BJ (cell line): ENCODE measurements at regions not wholly inside any gene's neighbourhood (a gene's known extent, or its start where the extent isn't known, plus 50 kb on each side); places are given as distances from the start of the nearest gene placed in this dataset.
"Not testable (repeated sequence)": the region's sequence is repeated elsewhere in the genome, so short reads cannot be mapped to it uniquely, and the experiment has no call there.

Source experiments
- CTCF ChIA-PET: fragments of 350-600 bp; formaldehyde crosslinking; extraction: SDS; loops from one replicate; lab custom pipeline; 2021; ENCODE audit warnings: antibody characterized with exemption, inconsistent platforms; lab: Yijun Ruan, JAX
- POLR2A ChIA-PET: fragments of 300-600 bp; sonication (Branson Sonifier 250); formaldehyde crosslinking; extraction: SDS; loops from one replicate; lab custom pipeline; 2021; ENCODE audit warnings: antibody characterized with exemption; lab: Charles Lee
- DNase-seq: peaks from one replicate; pipeline ENCODE4 v3.0.0-alpha.2; 2011; ENCODE audit warnings: low read depth
- H3K27me3 ChIP-seq: 2 replicates; pipeline ENCODE4 v1.6.0; 2011; ENCODE audit warnings: low read length; ENCODE audit not compliant: control insufficient read depth, insufficient read depth
- H3K36me3 ChIP-seq: 2 replicates; pipeline ENCODE4 v1.5.1; 2011; ENCODE audit warnings: low read length; ENCODE audit not compliant: control insufficient read depth, insufficient read depth
- H3K4me3 ChIP-seq: 2 replicates; pipeline ENCODE4 v1.5.1; 2011; ENCODE audit warnings: low read depth, mild to moderate bottlenecking, control low read depth, low read length
- CTCF ChIP-seq: IDR thresholded peaks from 2 replicates; pipeline ENCODE4 v1.5.1; 2011; ENCODE audit warnings: low read depth, mild to moderate bottlenecking, control low read depth, inconsistent platforms, low read length, moderate library complexity; ENCODE audit not compliant: insufficient read depth

GRCh38 chr2:150122156-150122555, 365.3 kb downstream of the RND3 start:
- no peaks in the 10 kb centered on the region for H3K36me3 ChIP-seq
- H3K4me3 ChIP-seq = no peak overlapping the region
- ChIA-PET POLR2A (no interaction called here), CTCF (interaction anchor here (0.6 kb wide), 1 partner anchor 531 kb away, joined by 3 read pairs; no protein-coding TSS in a partner anchor)
- no peaks in the 10 kb centered on the region for H3K27me3 ChIP-seq
- TF ChIP-seq CTCF = no peak
- DNase-seq = no peak

DNA sequence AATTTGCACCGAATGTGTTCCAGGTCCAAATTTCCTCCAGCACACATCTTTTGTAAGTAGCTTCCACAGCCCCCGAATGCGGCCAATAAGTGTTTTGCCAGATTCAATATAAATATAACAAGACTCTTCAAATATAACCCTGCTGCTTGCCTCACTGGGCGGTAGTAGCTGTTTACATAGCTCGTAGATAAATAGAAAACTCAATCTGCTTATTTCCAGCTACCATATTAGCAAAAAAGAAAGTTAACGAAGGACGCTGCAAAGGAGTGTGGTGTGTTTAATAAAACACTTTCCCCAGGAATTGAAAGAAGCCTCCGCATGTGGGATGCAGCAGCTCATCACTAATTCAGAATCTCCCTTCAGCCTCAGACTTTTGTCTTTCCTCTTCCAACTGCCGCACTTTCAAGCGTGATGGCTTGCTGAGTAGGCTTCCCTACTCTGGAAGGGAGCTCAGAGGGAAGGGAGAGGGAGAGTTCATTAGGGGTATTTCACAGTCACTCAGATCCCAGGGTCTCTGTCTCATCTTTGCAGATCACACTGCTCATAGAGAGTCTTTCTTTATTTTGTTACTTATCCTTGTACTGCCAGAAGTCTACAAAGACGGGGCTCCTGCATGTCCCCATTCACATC, 367.0 kb downstream of the RND3 start:
- CTCF ChIA-PET = interaction anchor here (0.7 to 1.6 kb wide), 2 partner anchors 13 to 15 kb away, joined by 3 to 8 read pairs; no protein-coding TSS in a partner anchor
- no peak for DNase-seq
- POLR2A ChIA-PET = no interaction called here
- H3K27me3 ChIP-seq = no peaks in the 10 kb centered on the region
- TF ChIP-seq CTCF = no peak
- H3K4me3 ChIP-seq = no peak overlapping the region
- H3K36me3 ChIP-seq = no peaks in the 10 kb centered on the region

DNA sequence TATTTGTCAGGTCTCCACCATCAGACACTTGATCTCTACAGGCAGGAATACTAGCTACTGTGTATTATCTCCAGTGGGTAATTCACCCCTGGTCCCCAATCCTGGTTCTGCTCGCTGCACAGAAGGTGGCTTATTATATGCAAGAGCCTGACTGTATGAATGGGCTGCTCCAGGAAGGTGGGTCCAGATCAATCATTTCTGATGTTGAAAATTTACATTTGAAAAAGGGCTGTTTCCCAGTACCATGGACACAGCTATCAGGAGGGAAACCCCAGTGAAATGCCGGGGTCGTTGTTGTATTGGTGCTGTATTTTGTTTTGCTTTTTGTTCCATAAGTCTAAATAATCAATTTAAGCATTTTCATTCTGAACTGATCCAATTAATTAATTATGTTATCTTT, 367.6 kb downstream of the RND3 start:
- no peak overlapping the region for H3K4me3 ChIP-seq
- H3K36me3 ChIP-seq = no peaks in the 10 kb centered on the region
- H3K27me3 ChIP-seq = no peaks in the 10 kb centered on the region
- DNase-seq = no peak
- CTCF ChIA-PET = no interaction called here
- POLR2A ChIA-PET = no interaction called here
- no peak for TF ChIP-seq CTCF

- DNase-seq, H3K27me3 ChIP-seq, POLR2A ChIA-PET, H3K4me3 ChIP-seq, H3K36me3 ChIP-seq, CTCF ChIA-PET: not testable (repeated sequence)
Measured at GRCh38 chr2:150114089-150114488, 373.4 kb downstream of the RND3 start.

GRCh38 chr2:150110548-150110947, 376.9 kb downstream of the RND3 start:
- no peak for DNase-seq
- ChIA-PET CTCF (no interaction called here), POLR2A (no interaction called here)
- TF ChIP-seq CTCF = no peak
- no peaks in the 10 kb centered on the region for H3K36me3 ChIP-seq
- no peaks in the 10 kb centered on the region for H3K27me3 ChIP-seq
- no peak overlapping the region for H3K4me3 ChIP-seq

DNA sequence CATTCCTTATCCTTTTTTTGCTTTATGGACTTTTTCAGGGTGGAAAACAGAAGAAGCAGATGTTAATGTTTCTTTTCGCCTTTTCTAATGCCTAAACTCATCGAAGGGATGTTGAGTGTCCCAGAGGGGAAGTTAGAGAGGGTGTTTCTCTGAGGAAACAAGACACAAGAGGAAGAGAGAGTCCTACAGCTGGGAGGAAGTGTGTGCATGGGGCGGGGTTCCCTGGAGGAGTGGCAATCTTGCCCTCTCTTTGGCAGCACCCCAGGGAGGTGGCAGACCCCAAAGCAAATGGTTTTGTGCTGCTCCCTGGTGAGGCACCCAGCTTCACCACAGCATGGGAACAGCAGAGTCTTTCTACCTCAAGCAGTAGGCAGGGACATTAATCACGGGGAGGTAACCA, 377.6 kb downstream of the RND3 start:
- no peaks in the 10 kb centered on the region for H3K27me3 ChIP-seq
- ChIA-PET CTCF (no interaction called here), POLR2A (no interaction called here)
- DNase-seq = no peak
- no peaks in the 10 kb centered on the region for H3K36me3 ChIP-seq
- no peak for TF ChIP-seq CTCF
- no peak overlapping the region for H3K4me3 ChIP-seq
